HepG2 (cell line): ENCODE measurements at regions not wholly inside any gene's neighbourhood (a gene's known extent, or its start where the extent isn't known, plus 50 kb on each side); places are given as distances from the start of the nearest gene placed in this dataset.

ENCODE experiments used
- ADNP ChIP-seq: sonication (generic); formaldehyde crosslinking; IDR thresholded peaks from 2 replicates; pipeline ENCODE4 v1.4.0; 2020; ENCODE audit warnings: missing genetic modification reagents
- CHD4 ChIP-seq: fragments of 200-600 bp; sonication (generic); IDR thresholded peaks from 2 replicates; pipeline ENCODE4 v1.7.0; 2017; ENCODE audit warnings: mild to moderate bottlenecking, low read length, borderline replicate concordance
- CTCF ChIP-seq: sonication (generic); formaldehyde crosslinking; IDR thresholded peaks from 2 replicates; pipeline ENCODE4 v1.5.0; 2020; ENCODE audit warnings: mild to moderate bottlenecking, missing genetic modification reagents, moderate library complexity

DNA sequence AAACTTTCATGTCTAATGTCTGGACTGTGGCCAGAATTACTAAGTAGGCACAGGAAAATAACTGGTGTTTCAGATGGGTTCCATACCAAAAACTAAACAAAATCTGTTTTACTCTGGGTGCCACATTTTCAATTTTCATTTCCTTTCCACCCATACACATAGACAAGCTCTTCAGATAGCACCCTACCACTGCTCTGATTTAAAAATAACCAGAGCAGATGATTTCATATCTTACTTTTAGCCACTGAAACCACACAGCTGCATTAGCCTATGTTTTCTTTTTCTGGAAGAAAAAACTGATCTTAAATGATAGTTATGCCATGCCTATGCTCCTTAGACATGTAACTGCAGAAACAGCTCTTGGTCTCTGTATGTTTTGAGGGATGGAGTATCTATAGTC is 647.6 kb downstream of the CPS1 start:
- TF ChIP-seq CTCF (no peak), CHD4 (no peak), ADNP (CRISPR knock-in tag) (no peak)
